MCF 10A (cell line): ENCODE measurements at regions not wholly inside any gene's neighbourhood (a gene's known extent, or its start where the extent isn't known, plus 50 kb on each side); places are given as distances from the start of the nearest gene placed in this dataset.
A peak's percentile ranks its signal among the peaks of the same experiment; 100 is the strongest.

ENCODE experiments used
- BruUV-seq: library from RNA; stranded (reverse); fragments of 400-500 nt; replicated peaks from 2 replicates; lab custom pipeline; 2021; lab: Mats Ljungman, UMichigan
- CTCF ChIA-PET: fragments of 300-600 bp; sonication (Branson Sonifier 250); formaldehyde crosslinking; extraction: SDS; loops from one replicate; lab custom pipeline; 2021; ENCODE audit warnings: antibody characterized with exemption, inconsistent platforms; lab: Yijun Ruan, JAX
- POLR2A ChIA-PET: fragments of 300-600, 350-650 bp; sonication (Branson Sonifier 250); formaldehyde crosslinking; extraction: SDS; loops from one replicate; lab custom pipeline; 2020; ENCODE audit warnings: antibody characterized with exemption, inconsistent platforms; lab: Yijun Ruan, JAX
- DNase-seq: peaks from one replicate; pipeline ENCODE4 v3.0.0-alpha.2; 2018; ENCODE audit not compliant: unreplicated experiment
- H3K27ac Mint-ChIP-seq: one replicate; pipeline ENCODE4 v1.8.0; 2022; ENCODE audit warnings: mild to moderate bottlenecking, low read depth, mixed read lengths; ENCODE audit not compliant: unreplicated experiment
- H3K27me3 Mint-ChIP-seq: one replicate; pipeline ENCODE4 v1.8.0; 2022; ENCODE audit warnings: mixed read lengths; ENCODE audit not compliant: insufficient read depth, unreplicated experiment
- H3K36me3 Mint-ChIP-seq: one replicate; pipeline ENCODE4 v1.8.0; 2022; ENCODE audit warnings: mild to moderate bottlenecking, moderate library complexity, mixed read lengths; ENCODE audit not compliant: insufficient read depth, unreplicated experiment
- H3K4me1 Mint-ChIP-seq: one replicate; pipeline ENCODE4 v1.8.0; 2022; ENCODE audit warnings: mixed read lengths; ENCODE audit not compliant: insufficient read depth, unreplicated experiment
- H3K4me3 Mint-ChIP-seq: one replicate; pipeline ENCODE4 v1.8.0; 2022; ENCODE audit warnings: mild to moderate bottlenecking, moderate library complexity, mixed read lengths; ENCODE audit not compliant: unreplicated experiment
- H3K9me3 Mint-ChIP-seq: one replicate; pipeline ENCODE4 v1.8.0; 2022; ENCODE audit warnings: mixed read lengths; ENCODE audit not compliant: unreplicated experiment
- intact Hi-C: fragments of 100-400 bp; cut with micrococcal nuclease; formaldehyde crosslinking; loops from 2 replicates; pipeline ENCODE4 v1.14.1; 2022
- TF ChIP-seq, protein P1 (sequence below): fragments of 200-600 bp; IDR thresholded peaks from one replicate; pipeline ENCODE4 v1.8.0; 2022; ENCODE audit warnings: antibody characterized with exemption, mild to moderate bottlenecking; ENCODE audit not compliant: unreplicated experiment

DNA sequence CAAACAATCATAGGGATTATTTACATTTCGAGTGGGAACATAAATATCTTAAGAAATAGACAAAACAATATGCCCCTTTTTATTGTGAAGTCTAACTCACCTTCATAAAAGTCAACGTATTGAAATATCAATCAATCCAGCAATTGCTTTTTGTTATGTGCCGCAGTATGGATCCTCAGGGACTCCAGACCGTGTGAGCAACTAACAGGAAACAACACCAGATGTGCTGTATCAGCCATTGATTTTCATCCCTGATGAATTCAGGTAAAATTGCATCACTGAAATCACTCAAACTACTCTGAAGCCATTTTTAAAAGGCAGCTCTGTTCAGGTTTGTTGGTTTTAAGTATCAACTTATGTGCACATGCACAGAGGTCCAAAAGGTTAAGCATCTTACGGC, 197.3 kb upstream of the FAT1 start:
- no peak for DNase-seq
- Mint-ChIP-seq H3K4me3 (no peak overlapping the region), H3K27me3 (no peaks in the 10 kb centered on the region), H3K9me3 (peaks cover 15% of the 10 kb centered on the region), H3K27ac (peak overlapping the region; percentile 99), H3K4me1 (peaks cover 16% of the 10 kb centered on the region), H3K36me3 (no peaks in the 10 kb centered on the region)
- TF ChIP-seq, protein P1, sequence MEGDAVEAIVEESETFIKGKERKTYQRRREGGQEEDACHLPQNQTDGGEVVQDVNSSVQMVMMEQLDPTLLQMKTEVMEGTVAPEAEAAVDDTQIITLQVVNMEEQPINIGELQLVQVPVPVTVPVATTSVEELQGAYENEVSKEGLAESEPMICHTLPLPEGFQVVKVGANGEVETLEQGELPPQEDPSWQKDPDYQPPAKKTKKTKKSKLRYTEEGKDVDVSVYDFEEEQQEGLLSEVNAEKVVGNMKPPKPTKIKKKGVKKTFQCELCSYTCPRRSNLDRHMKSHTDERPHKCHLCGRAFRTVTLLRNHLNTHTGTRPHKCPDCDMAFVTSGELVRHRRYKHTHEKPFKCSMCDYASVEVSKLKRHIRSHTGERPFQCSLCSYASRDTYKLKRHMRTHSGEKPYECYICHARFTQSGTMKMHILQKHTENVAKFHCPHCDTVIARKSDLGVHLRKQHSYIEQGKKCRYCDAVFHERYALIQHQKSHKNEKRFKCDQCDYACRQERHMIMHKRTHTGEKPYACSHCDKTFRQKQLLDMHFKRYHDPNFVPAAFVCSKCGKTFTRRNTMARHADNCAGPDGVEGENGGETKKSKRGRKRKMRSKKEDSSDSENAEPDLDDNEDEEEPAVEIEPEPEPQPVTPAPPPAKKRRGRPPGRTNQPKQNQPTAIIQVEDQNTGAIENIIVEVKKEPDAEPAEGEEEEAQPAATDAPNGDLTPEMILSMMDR, result no peak
- ChIA-PET CTCF (interaction anchor here (0.7 kb wide), 2 partner anchors 297 to 429 kb away, joined by 3 to 4 read pairs; no protein-coding TSS in a partner anchor), POLR2A (interaction anchor here (1.1 to 2.2 kb wide), 12 partner anchors 8 to 198 kb away, joined by 3 to 15 read pairs (median 4); partner anchors contain the start of gene FAT1)
- BruUV-seq, result no TSS peak
- intact Hi-C loops, result loop anchor here (5.0 to 10.0 kb wide), 2 partner anchors 156 to 194 kb away; no protein-coding TSS in a partner anchor

DNA sequence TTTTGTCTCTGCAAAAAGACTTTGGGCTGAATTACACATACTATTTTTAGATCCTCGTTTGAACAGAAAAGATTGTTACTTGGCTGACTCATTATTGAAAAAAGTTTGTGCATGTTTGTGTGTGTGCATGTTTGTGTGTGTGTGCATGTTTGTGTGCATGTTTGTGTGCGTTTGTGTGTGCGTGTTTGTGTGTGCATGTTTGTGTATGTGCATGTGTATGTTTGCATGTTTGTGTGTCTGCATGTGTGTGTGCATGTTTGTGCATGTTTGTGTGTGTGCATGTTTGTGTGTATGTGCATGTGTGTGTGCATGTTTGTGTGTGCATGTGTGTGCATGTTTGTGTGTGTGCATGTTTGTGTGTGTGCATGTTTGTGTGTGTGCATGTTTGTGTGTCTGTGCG, 201.1 kb upstream of the FAT1 start:
- Mint-ChIP-seq H3K9me3 (peaks cover 1% of the 10 kb centered on the region), H3K27ac (no peak overlapping the region), H3K4me1 (peaks cover 16% of the 10 kb centered on the region), H3K36me3 (no peaks in the 10 kb centered on the region), H3K4me3 (no peak overlapping the region), H3K27me3 (no peaks in the 10 kb centered on the region)
- TF ChIP-seq, protein P1, result no peak
- intact Hi-C loops, result loop anchor here (5.0 to 10.0 kb wide), 2 partner anchors 160 to 197 kb away; no protein-coding TSS in a partner anchor
- BruUV-seq, result no TSS peak
- ChIA-PET CTCF (no interaction called here), POLR2A (no interaction called here)
- no peak for DNase-seq

DNA sequence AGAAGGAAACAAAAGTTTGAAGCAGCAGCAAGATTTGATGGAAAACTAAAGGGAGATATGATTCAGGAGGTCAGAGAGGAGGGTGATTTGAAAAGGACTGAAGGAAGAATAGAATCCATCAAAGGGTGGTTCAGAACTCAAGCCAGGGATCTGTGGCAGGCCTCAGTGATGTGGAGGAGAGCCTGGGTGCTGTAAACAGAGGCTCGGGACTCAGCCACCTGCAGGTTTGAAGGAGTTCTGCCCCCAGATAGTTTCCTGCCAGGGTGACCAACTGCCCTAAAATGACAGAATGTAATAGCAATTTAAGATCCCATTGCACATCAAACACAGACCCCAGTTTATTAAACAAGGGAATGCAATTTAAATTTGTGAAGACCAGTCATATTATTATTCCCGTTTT, 204.0 kb upstream of the FAT1 start:
- no peaks in the 10 kb centered on the region for H3K36me3 Mint-ChIP-seq
- DNase-seq, result no peak
- H3K9me3 Mint-ChIP-seq, result no peaks in the 10 kb centered on the region
- TF ChIP-seq, protein P1, result no peak
- no peaks in the 10 kb centered on the region for H3K27me3 Mint-ChIP-seq
- ChIA-PET CTCF (no interaction called here), POLR2A (no interaction called here)
- intact Hi-C loops, result loop anchor here (10.0 kb wide), 1 partner anchor 163 kb away; no protein-coding TSS in a partner anchor
- no TSS peak for BruUV-seq
- H3K4me1 Mint-ChIP-seq, result peaks cover 13% of the 10 kb centered on the region
- no peak overlapping the region for H3K4me3 Mint-ChIP-seq
- peak overlapping the region; percentile 52 for H3K27ac Mint-ChIP-seq

DNA sequence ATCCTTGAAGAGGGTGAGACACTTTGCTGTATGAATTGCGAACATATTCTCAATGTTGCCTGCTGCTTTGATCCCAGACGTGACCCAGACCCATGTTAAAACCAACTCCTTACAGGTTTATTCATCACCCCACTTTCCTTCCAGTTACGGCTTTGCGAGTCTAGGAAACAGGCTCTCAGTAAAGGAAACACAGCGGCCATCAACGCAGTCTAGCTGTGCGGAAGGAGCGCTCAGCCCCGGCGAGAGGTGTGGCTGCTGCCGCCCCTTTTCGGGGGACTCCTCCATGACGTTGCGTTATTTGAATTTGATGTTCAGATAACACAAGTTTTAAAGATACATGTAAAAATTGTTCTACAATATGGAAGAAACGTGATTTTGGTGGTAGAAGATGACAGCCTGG, 206.4 kb upstream of the FAT1 start:
- Mint-ChIP-seq H3K27me3 (no peaks in the 10 kb centered on the region), H3K27ac (no peak overlapping the region), H3K36me3 (no peaks in the 10 kb centered on the region), H3K4me3 (no peak overlapping the region), H3K4me1 (peaks cover 17% of the 10 kb centered on the region), H3K9me3 (no peaks in the 10 kb centered on the region)
- CTCF ChIA-PET, result no interaction called here
- BruUV-seq, result no TSS peak
- TF ChIP-seq, protein P1, result no peak
- POLR2A ChIA-PET, result no interaction called here
- intact Hi-C loops, result no loop called here
- DNase-seq, result no peak
